T-helper 9 cell (primary cell): ENCODE measurements at regions not wholly inside any gene's neighbourhood (a gene's known extent, or its start where the extent isn't known, plus 50 kb on each side); places are given as distances from the start of the nearest gene placed in this dataset.
"Not testable (repeated sequence)": the region's sequence is repeated elsewhere in the genome, so short reads cannot be mapped to it uniquely, and the experiment has no call there.

ENCODE experiments used
- DNase-seq: peaks from one replicate; pipeline ENCODE4 v3.0.0-alpha.2; 2020

DNA sequence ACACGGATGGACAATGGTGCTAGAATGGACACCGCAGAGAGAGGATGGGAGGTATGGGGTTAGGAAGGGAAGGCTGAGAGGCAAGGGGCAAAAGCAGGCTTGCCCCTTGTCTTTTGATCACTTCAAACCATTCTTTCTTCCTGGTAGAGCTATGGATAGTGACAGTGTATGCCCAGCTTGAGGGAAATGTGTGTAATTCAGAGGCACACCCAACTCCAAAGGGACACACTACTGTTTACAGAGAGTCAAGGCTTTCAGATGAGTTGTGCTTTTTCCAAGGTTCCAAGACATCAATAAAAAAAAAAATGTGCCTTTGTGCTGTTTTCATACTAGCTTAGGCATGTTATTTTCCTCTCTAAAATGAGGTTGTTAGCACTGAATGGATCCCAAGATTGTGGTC, 185.0 kb downstream of the MCHR2 start:
- DNase-seq, result no peak

DNA sequence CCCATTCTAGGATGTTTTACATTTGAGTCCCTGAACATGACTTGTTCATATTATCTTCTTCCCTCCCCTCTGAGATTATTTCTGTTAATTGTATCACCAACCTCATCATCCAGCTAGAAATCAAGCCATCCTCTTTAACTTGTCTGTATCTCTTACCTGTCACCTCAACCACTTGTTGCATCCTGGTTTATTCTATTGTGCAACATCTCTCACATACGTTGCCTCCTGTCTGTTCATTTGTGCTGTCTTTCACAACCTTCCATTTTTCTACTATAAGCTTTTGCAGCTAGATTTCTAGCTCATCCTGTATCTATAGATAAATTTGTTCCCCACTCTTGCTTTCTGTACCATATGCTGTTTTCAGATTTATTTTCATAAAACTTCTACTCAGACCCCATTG, 183.7 kb downstream of the MCHR2 start:
- DNase-seq, result no peak

DNA sequence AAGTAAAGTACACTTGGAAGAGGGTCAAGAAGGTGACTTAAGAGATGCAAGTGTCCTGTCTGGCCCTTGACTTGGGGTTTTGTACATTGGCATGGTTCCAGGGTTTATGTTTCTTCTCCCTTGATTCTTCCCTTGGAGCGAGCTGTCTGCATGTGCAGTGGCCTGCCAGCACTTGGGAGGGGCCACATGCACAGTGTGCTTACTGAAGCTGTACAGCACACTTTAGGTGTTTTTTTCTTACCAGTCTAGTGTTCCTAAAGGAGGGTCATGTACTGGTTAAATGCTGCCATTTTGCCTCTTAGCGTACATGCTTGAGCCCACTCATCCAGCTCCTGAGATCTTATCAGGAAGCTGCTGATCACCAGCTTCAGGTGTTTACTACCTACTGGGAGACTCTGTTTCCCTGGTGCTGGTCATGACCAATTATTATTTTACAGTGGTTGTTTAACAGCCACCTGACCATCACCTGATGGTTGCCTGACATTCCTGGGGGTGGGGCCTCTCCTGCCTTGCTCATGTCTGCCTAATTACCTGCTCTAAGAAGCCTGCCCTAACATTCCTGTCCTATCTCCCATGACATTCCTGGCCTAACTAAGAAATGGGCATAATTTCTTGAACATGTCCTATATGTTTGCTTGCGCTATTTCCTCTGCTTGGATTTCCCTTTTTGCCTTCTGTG, 182.9 kb downstream of the MCHR2 start:
- no peak for DNase-seq

DNA sequence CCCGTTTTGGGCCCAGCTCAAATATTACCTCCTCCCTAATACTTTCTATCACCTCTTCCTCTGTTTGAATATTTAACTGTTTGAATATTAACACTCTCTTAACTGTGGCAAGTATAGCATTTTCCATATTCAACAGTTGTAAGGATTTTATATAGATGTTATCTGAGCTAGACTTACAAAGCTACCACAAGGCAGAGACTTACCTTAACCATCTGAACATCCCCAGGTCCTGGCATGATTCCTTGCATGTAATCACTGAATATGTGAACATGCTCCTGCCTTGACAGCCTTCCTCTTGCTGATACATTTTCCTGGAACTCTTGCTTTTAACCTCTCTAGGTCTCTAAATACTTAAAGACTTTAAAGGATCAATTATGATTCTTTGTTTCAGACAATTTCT, 182.4 kb downstream of the MCHR2 start:
- no peak for DNase-seq

DNA sequence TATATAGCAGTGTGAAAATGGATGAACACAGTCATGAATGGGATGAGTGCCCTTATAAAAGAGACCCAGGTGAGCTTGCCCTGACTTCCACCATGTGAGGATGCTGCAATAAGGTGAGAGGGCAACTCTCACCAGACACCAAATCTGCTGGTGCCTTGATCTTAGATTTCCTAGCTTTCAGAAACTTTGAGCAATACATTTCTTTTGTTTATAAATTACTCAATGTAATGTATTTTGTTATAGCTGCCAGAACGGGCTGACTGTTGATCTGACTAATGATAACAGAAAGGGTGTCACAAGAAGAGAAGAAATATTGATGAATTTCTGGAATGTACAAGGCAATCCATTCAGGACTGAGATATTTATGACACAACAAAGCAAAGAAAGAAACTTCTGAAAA, 180.5 kb downstream of the MCHR2 start:
- DNase-seq, result no peak

DNA sequence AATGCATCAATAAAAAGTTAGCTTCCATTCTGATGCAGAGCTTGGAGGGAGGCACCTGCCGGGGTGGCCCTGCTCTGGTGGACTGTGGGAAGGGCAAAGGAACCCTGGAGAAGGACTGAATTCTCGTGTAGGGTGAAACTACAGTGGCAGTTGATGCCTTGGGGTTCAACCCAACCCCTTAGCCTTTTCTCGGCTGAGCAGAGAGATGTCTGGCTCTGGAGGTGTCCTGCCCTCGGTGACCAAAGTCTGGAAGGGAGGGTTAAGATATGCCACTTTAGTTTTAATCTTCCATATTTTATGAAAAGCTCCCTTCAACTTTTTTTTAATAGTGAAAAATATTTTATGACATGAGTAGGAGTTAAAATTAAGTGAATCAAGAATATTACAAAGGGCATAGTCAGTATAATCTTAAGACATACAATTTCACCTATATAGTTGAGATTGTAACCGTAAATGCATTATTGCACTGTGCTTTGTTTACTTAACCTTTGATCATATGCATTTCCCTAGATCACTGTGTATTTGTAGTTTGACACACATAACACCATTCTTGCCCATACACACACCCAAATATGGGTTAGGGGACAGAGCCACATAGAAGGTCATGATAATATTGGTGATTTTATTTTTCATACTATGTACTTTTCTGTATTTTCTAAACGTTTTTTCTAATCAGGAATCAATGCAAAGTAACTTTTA, 179.6 kb downstream of the MCHR2 start:
- no peak for DNase-seq

DNA sequence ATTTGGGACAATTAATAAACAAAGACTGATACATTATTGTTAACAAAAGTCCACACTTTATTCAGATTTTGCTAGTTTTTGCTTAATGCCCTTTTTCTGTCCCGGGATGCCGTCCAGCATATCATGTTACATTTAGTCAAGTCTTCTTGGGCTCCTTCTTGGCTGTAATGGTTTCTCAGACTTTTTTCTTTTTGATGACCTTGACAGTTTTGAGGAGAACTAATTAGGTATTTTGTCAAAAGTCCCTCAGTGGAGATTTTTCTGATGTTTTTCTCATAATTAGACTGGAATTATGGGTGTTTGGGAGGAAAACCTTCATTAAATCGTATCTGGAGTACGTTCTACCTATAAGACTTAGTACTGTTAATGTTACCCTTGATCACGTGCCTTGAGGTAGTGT, 177.2 kb downstream of the MCHR2 start:
- DNase-seq, result no peak

DNA sequence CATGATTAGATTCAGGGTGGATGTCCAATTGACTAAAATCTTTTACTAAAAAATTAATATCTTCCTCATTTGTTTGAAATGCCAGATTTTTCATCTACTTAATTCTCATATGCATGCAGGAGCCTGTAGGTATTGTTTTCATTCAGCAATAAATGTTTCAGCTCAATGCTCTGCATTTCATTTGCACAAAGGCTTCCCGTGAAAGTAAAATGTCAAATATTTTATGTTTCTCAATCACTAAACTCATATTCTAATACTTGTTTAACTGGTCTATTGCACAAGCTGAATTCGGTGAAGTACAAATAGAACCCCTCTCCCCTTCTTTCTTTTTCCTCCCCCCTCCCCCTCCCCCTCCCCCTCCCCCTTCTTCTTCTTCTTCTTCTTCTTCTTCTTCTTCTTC, 175.9 kb downstream of the MCHR2 start:
- no peak for DNase-seq

DNA sequence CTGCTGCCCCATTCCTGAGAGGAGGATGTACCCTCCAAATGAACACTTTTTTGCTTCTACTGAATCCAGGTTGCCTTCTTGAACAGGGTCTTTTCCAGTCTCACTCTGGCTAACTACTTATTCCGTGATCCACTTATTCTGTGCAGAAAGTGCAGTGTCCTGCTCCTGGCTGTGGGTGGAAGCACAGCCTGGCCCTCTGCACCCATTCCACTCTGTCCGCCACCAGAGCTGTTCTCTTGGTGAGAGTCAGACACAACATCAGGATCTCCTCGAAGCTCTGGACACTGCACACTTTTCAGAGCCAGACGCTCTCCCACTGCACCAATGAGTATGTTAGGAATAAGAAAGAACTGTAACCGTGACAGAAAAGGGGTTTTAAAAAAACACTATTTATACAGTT, 174.2 kb downstream of the MCHR2 start:
- no peak for DNase-seq

DNA sequence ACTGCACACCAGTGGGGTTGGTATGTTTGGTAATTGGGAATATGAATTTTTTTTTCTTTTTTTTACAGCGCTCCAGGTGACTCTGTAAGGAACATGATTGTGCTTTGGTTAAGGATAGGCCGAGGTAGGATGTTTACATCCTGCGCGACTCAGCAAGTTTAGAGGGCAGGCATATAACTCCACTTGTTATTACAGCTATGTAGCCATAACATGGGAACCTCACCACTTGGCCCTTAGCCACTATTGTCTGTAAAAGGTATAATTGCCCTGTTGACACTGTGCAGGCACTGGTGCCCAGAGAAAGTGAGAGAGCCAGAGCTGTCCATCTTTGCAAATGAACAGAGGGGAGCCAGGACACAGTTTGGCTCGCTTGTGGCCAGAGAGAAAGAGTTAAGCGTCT, 172.9 kb downstream of the MCHR2 start:
- no peak for DNase-seq

DNA sequence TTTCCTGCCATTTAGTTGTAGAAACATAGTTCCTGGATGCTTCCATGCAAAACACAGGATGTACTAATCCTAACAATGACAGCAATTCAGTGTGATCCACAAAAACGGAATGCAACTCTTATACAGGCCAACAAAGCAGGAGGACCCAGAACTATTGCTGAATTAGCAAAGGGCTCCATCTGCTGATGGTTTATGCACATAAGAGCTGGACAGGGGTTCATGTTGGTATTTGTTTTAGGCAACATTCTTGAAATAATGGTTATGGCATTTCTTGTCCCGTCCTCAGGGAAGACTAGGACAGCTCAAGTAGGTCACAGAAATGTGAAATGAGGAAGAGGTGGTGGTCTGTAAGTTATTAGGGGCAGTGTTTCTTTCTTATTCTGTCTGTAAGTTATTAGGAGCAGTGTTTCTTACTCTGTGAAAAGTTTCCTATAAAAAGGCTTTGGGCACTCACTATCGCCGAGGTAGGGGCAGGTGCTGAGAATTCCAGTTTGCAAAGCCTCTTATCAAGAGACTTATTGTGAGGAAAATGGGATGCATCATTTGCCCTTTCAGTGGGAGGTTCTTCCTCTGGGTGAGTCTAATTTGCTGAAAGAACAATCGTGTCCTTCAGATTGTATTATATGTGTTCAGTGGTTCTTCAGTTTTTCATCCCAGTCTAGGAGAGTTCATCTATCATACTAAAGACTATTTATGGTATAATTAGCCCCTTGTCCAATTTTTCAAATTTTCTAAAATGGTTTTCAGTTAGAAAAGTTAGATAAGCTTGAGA, 171.1 kb downstream of the MCHR2 start:
- no peak for DNase-seq

DNA sequence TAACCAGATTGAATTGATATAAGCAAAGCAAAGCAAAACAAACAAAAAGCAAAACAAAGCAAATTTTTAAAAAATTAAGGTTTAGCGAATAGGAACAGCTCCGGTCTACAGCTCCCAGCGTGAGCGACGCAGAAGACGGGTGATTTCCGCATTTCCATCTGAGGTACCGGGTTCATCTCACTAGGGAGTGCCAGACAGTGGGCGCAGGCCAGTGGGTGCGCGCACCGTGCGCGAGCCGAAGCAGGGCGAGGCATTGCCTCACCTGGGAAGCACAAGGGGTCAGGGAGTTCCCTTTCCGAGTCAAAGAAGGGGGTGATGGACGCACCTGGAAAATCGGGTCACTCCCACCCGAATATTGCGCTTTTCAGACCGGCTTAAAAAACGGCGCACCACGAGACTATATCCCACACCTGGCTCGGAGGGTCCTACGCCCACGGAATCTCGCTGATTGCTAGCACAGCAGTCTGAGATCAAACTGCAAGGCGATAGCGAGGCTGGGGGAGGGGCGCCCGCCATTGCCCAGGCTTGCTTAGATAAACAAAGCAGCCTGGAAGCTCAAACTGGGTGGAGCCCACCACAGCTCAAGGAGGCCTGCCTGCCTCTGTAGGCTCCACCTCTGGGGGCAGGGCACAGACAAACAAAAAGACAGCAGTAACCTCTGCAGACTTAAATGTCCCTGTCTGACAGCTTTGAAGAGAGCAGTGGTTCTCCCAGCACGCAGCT, 170.3 kb downstream of the MCHR2 start:
- not testable (repeated sequence) for DNase-seq

DNA sequence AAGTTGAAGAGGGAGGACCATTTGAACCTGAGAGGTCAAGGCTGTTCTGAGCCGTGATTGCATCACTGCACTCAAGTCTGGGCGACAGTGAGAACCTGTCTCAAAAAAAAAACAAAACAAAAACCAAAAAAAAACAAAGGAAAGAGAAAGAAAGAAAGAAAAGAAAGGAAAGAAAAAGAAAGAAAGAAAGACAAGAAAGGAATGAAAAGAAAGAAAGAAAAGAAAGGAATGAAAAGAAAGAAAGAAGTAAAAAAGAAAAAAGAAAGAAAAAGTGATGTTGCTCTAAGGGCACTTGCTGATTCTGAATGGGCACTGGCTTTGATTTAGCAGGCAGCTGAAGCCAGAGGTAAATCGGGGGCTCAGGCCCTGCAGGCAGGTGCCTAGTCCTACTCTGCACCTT, 161.0 kb downstream of the MCHR2 start:
- no peak for DNase-seq

DNA sequence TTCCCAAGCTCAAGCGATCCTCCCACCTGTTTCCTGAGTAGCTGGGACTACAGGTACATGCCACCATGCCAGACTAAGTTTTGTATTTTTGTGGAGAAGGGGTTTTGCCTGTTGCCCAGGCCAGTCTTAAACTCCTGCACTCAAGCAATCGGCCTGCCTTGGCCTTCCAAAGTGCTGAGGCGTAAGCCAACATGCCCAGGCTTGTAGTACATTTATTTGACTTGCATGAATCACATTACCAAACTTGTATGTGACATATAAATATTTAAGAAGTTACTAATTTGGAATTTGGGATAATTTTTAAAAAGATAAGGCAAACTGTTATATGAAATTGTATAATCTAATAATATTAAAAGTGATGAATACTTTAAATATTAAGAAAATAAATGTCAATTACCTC, 157.6 kb downstream of the MCHR2 start:
- DNase-seq, result no peak

DNA sequence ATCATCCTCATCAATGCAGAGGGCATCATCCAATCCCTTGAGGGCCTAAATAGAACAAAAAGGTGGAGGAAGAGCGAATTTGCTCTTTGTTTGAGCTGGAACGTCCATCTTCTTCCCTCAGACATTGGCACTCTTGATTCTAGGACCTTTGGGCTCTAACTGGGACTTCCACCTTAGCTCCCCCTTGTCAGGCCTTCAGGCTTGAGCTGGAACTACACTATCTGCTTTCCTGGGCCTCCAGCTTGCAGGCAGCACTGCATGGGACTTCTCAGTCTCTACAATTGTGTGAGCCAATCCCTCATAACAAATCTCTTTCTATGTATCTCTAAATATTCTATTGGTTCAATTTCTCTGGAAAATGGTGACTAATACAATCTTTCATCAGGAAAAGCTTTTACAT, 155.4 kb downstream of the MCHR2 start:
- no peak for DNase-seq

DNA sequence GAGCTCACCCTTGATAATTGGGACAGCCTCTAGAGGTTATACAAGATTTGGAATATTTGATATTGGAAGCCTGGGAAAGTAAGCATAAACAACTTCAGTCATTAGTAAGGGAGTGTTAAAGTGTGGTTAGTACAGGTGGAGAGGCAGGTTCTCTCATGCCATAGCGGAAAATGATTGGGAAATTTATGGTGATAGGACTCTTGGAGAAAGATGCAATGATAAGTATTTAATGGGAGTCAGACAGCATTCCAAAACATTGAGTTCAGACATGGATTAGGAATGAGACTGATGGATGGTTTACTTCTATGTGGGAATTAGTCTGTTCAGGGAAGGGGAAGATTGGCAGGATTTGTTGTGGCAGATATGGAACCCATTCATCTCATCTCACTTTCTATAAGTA, 152.7 kb downstream of the MCHR2 start:
- DNase-seq, result no peak

DNA sequence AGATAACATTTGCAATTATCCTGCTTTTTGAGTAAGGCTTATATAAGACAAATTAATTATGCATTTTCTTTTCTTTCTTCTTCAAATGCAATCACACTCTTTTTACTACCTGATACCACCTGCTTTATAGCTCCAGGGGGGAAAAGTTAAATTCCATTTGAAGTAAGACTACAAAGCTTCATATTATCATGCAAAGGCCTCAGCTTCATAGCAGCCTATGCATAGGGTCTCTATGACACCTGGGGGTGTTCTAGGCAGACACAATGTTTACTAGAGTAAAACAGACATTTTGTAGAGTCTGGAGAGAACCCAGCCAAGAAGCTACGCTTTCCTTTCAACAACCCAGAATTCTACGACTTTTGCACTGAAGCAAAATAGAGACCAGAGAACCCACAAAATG, 148.0 kb downstream of the MCHR2 start:
- DNase-seq, result no peak

DNA sequence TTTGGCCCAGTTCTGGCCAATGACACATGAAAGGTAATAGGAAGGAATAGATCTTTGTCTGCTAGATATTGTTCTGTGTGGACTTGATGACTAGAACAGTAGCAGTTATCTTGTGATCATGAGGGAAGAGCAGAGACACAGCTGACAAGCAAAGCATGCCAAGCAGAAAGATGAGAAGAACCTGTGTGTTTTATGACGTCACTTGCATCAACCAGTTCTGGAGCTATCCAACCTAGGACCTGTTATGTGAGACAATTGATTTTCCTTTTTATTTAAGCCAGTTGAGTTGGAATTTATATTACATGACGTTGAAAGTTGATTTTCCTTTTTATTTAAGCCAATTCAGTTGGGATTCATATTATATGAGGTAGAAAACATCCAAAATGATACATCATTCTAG, 143.2 kb downstream of the MCHR2 start:
- no peak for DNase-seq

DNA sequence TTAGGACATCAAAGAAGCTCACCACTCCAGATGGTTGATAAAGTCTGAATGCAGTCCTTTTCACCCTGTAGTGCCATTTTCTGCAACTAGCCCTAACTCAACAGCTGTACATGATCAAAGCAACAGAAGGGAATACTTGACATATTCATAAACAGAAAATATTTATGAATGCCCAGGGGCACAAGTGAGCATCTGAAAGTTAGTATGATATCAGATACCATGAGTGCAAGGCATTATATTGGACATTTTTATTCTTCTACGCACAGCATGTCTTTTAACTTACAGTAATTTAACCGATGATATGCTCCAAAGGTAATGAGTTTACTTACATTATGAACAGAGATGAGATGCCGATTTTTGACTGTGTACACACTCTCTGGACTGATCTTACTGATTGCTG, 142.0 kb downstream of the MCHR2 start:
- no peak for DNase-seq

DNA sequence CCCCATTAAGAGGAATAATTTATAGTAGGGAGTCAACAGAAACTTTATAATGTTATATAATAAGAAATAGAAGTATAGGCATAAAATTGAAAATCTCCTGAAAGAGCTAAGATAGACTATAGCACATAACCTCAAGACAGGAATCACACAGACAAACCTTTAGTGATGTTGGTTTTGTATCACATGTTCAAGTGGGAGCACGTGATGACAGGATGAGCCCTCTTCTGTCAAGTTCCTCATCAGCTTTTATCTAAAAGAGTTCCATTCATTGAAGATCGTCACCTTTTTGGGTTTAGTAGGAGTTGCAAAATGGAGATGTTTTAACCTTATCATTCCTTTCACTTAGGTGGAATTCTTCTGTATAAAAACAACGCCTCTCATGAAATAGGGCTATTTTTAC, 127.0 kb downstream of the MCHR2 start:
- no peak for DNase-seq

DNA sequence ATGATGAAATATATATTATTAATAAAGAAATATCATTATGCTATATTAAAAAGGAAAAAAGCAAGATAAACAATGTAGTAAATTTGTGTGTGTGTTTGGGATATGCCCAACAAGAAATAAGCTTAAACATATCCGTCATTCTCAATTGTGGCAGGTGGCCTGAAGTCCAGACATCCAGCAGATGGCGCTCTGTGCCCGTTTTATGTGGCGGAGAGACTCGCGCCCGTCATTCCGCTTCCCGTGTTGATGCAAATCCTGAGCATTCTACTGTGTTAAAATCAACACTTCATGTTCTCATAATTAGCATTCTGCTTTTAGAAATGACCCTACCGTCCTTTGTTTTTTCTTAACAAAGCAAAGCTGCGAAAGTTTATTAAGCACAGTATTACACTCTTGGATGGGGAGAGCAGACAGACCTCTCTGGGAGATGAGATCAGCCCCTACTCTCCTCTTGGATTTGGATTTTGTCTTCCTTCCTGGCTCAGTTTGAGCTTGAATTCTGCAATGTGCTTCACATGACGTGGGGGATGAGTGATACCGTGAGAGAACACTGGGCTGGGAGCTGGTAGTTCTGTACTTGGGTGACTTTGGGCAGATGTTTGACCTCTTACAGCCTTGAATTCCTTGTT, 125.8 kb downstream of the MCHR2 start:
- DNase-seq, result peak; percentile 66
